Lower leg skin (tissue), 3 donors: ENCODE measurements at regions not wholly inside any gene's neighbourhood (a gene's known extent, or its start where the extent isn't known, plus 50 kb on each side); places are given as distances from the start of the nearest gene placed in this dataset.

ENCODE experiments used
- POLR2A ChIP-seq, 2 donors: fragments of 450-650 bp; IDR thresholded peaks; one replicate each; pipeline ENCODE4 v1.6.1; 2016 to 2017; ENCODE audit warnings: antibody characterized with exemption in 2 of 2, mild to moderate bottlenecking in 1 of 2, moderate library complexity in 1 of 2
- TF ChIP-seq, protein P1 (sequence below), 3 donors: fragments of 450-650 bp; IDR thresholded peaks; one replicate each; pipeline ENCODE4 v1.5.1; 2016; ENCODE audit warnings: antibody characterized with exemption in 3 of 3, mild to moderate bottlenecking in 3 of 3, moderate library complexity in 2 of 3

DNA sequence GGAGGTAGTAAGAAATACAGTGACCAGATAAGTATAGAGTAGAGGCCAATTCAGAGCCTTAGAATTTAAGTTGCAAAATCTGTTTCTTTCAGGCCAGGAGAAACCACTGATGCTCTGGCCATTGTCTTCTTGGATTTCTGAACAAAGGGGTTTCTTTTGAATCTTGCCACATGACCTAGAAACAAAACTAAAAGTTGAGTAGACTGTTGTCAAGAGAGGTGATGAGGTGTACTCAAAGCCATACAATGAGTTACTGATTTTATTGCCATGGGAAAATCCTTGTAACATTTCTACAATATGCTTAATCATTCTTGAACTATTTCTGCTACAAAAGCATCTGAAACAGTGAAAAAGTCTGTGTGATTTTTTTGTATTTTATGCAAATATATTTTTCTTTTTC lies 881.3 kb downstream of the CDH11 start:
- TF ChIP-seq, protein P1, sequence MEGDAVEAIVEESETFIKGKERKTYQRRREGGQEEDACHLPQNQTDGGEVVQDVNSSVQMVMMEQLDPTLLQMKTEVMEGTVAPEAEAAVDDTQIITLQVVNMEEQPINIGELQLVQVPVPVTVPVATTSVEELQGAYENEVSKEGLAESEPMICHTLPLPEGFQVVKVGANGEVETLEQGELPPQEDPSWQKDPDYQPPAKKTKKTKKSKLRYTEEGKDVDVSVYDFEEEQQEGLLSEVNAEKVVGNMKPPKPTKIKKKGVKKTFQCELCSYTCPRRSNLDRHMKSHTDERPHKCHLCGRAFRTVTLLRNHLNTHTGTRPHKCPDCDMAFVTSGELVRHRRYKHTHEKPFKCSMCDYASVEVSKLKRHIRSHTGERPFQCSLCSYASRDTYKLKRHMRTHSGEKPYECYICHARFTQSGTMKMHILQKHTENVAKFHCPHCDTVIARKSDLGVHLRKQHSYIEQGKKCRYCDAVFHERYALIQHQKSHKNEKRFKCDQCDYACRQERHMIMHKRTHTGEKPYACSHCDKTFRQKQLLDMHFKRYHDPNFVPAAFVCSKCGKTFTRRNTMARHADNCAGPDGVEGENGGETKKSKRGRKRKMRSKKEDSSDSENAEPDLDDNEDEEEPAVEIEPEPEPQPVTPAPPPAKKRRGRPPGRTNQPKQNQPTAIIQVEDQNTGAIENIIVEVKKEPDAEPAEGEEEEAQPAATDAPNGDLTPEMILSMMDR (IDR thresholded peaks at IDR 0.05) = no peak
- no peak for TF ChIP-seq POLR2A (IDR thresholded peaks at IDR 0.05)
